WTC11 (cell line): ENCODE measurements at regions not wholly inside any gene's neighbourhood (a gene's known extent, or its start where the extent isn't known, plus 50 kb on each side); places are given as distances from the start of the nearest gene placed in this dataset.

Source experiments
- ATAC-seq: fragments of 200-7000 bp; cut with Tn5 transposase; 2 replicates; pipeline ENCODE4 v1.10.0; 2021; ENCODE audit warnings: mild to moderate bottlenecking, moderate library complexity
- CTCF ChIA-PET: fragments of 300-600 bp; sonication (Branson Sonifier 250); formaldehyde crosslinking; loops from one replicate; lab custom pipeline; 2021; ENCODE audit warnings: antibody characterized with exemption; lab: Charles Lee
- POLR2A ChIA-PET: fragments of 350-600 bp; sonication (Branson Sonifier 250); formaldehyde crosslinking; loops from one replicate; lab custom pipeline; 2021; ENCODE audit warnings: antibody characterized with exemption; lab: Charles Lee
- DNase-seq: peaks from one replicate; pipeline ENCODE4 v3.0.0; 2021; ENCODE audit warnings: low spot score
- H3K27ac Mint-ChIP-seq: 2 replicates; pipeline ENCODE4 v1.8.0; 2021; ENCODE audit warnings: mixed read lengths
- H3K27me3 Mint-ChIP-seq: 2 replicates; pipeline ENCODE4 v1.8.0; 2021; ENCODE audit warnings: low read depth, mild to moderate bottlenecking, moderate library complexity, mixed read lengths
- H3K36me3 Mint-ChIP-seq: 2 replicates; pipeline ENCODE4 v1.8.0; 2021; ENCODE audit warnings: mixed read lengths
- H3K4me1 Mint-ChIP-seq: 2 replicates; pipeline ENCODE4 v1.8.0; 2022; ENCODE audit warnings: mixed read lengths
- H3K4me3 Mint-ChIP-seq: 2 replicates; pipeline ENCODE4 v1.8.0; 2021; ENCODE audit warnings: mild to moderate bottlenecking, moderate library complexity, mixed read lengths
- H3K9me3 Mint-ChIP-seq: 2 replicates; pipeline ENCODE4 v1.8.0; 2021; ENCODE audit warnings: mixed read lengths
- ATF1 ChIP-seq: sonication (generic); formaldehyde crosslinking; IDR thresholded peaks from 2 replicates; pipeline ENCODE4 v1.8.1; 2023; ENCODE audit warnings: mild to moderate bottlenecking, moderate library complexity, missing genetic modification reagents
- GRHL2 ChIP-seq: fragments of 250-450 bp; sonication (Bioruptor Pico); IDR thresholded peaks from 2 replicates; pipeline ENCODE4 v1.8.0; 2022; ENCODE audit warnings: mild to moderate bottlenecking, moderate library complexity; ENCODE audit not compliant: insufficient replicate concordance, severe bottlenecking
- JAZF1 ChIP-seq: fragments of 250-450 bp; sonication (Bioruptor Pico); IDR thresholded peaks from 2 replicates; pipeline ENCODE4 v1.9.0; 2021; ENCODE audit warnings: moderate library complexity, mild to moderate bottlenecking, inconsistent platforms
- KAT7 ChIP-seq: sonication (generic); formaldehyde crosslinking; IDR thresholded peaks from 2 replicates; pipeline ENCODE4 v1.8.1; 2023; ENCODE audit warnings: missing genetic modification reagents, mild to moderate bottlenecking, borderline replicate concordance
- MXD4 ChIP-seq: fragments of 250-450 bp; sonication (Bioruptor Pico); IDR thresholded peaks from 2 replicates; pipeline ENCODE4 v1.8.0; 2021; ENCODE audit warnings: mild to moderate bottlenecking, moderate library complexity, borderline replicate concordance
- NFYB ChIP-seq: sonication (generic); formaldehyde crosslinking; conservative IDR thresholded peaks from 2 replicates; pipeline ENCODE4 v1.8.0; 2022; ENCODE audit warnings: low read depth, missing genetic modification reagents
- RELA ChIP-seq: sonication (generic); formaldehyde crosslinking; IDR thresholded peaks from 2 replicates; pipeline ENCODE4 v1.8.1; 2022; ENCODE audit warnings: missing genetic modification reagents, mild to moderate bottlenecking, borderline replicate concordance
- SMAD4 ChIP-seq: sonication (generic); formaldehyde crosslinking; IDR thresholded peaks from 2 replicates; pipeline ENCODE4 v1.8.0; 2022; ENCODE audit warnings: mild to moderate bottlenecking, missing genetic modification reagents
- STAT6 ChIP-seq: sonication (generic); formaldehyde crosslinking; conservative IDR thresholded peaks from 2 replicates; pipeline ENCODE4 v1.8.1; 2023; ENCODE audit warnings: mild to moderate bottlenecking, low read depth, missing genetic modification reagents, moderate library complexity
- ZNF219 ChIP-seq: sonication (generic); formaldehyde crosslinking; IDR thresholded peaks from 2 replicates; pipeline ENCODE4 v1.8.0; 2023; ENCODE audit warnings: missing genetic modification reagents, mild to moderate bottlenecking, borderline replicate concordance
- ZNF263 ChIP-seq: sonication (generic); formaldehyde crosslinking; IDR thresholded peaks from 2 replicates; pipeline ENCODE4 v1.8.1; 2022; ENCODE audit warnings: low read depth, mild to moderate bottlenecking, moderate library complexity, missing genetic modification reagents
- ZNF317 ChIP-seq: sonication (generic); formaldehyde crosslinking; IDR thresholded peaks from 2 replicates; pipeline ENCODE4 v1.8.1; 2023; ENCODE audit warnings: low read depth, mild to moderate bottlenecking, moderate library complexity, missing genetic modification reagents, borderline replicate concordance
- ZNF425 ChIP-seq: fragments of 250-450 bp; sonication (Bioruptor Pico); conservative IDR thresholded peaks from 2 replicates; pipeline ENCODE4 v1.9.0; 2021; ENCODE audit warnings: mild to moderate bottlenecking
- TF ChIP-seq, protein P1 (sequence below): sonication (generic); formaldehyde crosslinking; IDR thresholded peaks from 2 replicates; pipeline ENCODE4 v1.8.0; 2022; ENCODE audit warnings: missing genetic modification reagents
- TF ChIP-seq, protein P2 (sequence below): fragments of 250-450 bp; sonication (Bioruptor Pico); IDR thresholded peaks from 2 replicates; pipeline ENCODE4 v1.9.0; 2021; ENCODE audit warnings: mild to moderate bottlenecking
- TF ChIP-seq, protein P3 (sequence below): fragments of 250-450 bp; sonication (Bioruptor Pico); IDR thresholded peaks from 2 replicates; pipeline ENCODE4 v1.8.0; 2021; ENCODE audit warnings: mild to moderate bottlenecking
- TF ChIP-seq, protein P4 (sequence below): fragments of 250-450 bp; sonication (Bioruptor Pico); IDR thresholded peaks from 2 replicates; pipeline ENCODE4 v1.9.0; 2021; ENCODE audit warnings: mild to moderate bottlenecking, borderline replicate concordance

DNA sequence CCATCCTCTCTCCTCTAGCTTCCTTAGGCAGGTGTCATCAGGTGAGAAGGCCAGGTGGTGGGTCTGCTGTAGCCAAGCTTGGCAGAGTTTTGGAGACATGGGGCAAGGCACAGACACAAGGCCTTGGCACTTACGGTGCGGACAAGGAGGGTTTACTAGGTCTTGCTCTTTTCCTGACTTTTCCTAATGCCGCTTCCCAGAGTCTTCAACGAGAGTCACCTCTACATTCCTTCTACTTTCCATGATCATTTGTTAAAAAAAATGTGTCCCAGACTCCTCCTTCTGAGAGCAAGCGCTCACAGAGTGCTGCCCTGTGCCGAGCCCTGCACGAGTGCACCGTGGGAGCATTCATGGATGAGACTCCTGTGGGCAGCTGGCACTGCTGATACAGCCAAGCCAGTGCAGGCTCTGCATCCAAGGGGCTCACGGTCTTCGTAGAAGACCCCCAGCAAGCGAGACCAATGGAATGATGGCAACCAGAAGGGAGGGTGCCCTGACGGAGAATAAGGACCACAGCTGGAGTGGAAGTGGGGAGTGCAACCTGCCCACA is 243.0 kb upstream of the MKI67 start (continued):
- TF ChIP-seq, protein P1, sequence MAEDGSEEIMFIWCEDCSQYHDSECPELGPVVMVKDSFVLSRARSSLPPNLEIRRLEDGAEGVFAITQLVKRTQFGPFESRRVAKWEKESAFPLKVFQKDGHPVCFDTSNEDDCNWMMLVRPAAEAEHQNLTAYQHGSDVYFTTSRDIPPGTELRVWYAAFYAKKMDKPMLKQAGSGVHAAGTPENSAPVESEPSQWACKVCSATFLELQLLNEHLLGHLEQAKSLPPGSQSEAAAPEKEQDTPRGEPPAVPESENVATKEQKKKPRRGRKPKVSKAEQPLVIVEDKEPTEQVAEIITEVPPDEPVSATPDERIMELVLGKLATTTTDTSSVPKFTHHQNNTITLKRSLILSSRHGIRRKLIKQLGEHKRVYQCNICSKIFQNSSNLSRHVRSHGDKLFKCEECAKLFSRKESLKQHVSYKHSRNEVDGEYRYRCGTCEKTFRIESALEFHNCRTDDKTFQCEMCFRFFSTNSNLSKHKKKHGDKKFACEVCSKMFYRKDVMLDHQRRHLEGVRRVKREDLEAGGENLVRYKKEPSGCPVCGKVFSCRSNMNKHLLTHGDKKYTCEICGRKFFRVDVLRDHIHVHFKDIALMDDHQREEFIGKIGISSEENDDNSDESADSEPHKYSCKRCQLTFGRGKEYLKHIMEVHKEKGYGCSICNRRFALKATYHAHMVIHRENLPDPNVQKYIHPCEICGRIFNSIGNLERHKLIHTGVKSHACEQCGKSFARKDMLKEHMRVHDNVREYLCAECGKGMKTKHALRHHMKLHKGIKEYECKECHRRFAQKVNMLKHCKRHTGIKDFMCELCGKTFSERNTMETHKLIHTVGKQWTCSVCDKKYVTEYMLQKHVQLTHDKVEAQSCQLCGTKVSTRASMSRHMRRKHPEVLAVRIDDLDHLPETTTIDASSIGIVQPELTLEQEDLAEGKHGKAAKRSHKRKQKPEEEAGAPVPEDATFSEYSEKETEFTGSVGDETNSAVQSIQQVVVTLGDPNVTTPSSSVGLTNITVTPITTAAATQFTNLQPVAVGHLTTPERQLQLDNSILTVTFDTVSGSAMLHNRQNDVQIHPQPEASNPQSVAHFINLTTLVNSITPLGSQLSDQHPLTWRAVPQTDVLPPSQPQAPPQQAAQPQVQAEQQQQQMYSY, result no peak
- no peak for TF ChIP-seq SMAD4
- no peak for TF ChIP-seq RELA
- no peak for TF ChIP-seq ZNF263 (CRISPR knock-in tag)
- TF ChIP-seq MXD4 (CRISPR knock-in tag), result no peak
- TF ChIP-seq ATF1 (CRISPR knock-in tag), result no peak
- TF ChIP-seq, protein P2, sequence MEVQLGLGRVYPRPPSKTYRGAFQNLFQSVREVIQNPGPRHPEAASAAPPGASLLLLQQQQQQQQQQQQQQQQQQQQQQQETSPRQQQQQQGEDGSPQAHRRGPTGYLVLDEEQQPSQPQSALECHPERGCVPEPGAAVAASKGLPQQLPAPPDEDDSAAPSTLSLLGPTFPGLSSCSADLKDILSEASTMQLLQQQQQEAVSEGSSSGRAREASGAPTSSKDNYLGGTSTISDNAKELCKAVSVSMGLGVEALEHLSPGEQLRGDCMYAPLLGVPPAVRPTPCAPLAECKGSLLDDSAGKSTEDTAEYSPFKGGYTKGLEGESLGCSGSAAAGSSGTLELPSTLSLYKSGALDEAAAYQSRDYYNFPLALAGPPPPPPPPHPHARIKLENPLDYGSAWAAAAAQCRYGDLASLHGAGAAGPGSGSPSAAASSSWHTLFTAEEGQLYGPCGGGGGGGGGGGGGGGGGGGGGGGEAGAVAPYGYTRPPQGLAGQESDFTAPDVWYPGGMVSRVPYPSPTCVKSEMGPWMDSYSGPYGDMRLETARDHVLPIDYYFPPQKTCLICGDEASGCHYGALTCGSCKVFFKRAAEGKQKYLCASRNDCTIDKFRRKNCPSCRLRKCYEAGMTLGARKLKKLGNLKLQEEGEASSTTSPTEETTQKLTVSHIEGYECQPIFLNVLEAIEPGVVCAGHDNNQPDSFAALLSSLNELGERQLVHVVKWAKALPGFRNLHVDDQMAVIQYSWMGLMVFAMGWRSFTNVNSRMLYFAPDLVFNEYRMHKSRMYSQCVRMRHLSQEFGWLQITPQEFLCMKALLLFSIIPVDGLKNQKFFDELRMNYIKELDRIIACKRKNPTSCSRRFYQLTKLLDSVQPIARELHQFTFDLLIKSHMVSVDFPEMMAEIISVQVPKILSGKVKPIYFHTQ (CRISPR knock-in tag), result no peak
- no peak for TF ChIP-seq NFYB (CRISPR knock-in tag)
- no peak for TF ChIP-seq STAT6 (CRISPR knock-in tag)
- TF ChIP-seq, all 79 proteins: peak for 0

DNA sequence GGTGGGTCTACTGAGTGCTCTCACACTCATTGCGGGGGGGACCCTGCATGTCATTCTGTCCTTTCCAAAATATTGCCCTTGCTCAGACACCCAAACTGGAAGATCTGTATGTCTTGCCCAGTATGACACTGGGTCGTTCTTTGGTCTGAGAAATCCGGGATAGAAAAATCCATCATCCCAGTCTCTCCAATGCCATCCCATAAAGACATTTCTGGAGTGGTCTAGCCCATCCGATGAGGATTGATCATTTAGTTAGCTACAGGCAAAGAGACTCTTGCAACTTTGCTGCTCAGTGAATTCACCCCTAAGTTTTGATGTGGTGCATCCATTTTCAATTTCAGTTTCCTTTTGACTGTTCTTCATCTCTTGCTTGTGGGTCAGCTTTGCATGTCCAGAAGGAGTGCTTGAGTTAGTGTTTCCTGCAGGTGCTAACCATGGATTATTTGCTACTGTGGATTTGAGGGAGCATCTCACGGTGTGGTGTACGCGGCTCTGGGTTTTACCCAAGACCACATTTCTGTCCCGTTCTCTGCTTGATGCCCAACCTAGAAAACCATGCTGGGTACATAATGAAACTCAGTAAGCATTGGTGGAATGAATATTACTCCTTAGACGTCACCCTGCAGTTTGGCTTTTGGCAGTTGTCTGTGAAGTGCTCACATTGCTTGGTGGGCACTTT is 247.0 kb upstream of the MKI67 start:
- no peak for DNase-seq
- Mint-ChIP-seq H3K27me3 (no peaks in the 10 kb centered on the region), H3K4me3 (no peak overlapping the region), H3K9me3 (no peaks in the 10 kb centered on the region), H3K4me1 (no peaks in the 10 kb centered on the region), H3K27ac (no peak overlapping the region), H3K36me3 (no peaks in the 10 kb centered on the region)
- no peak for ATAC-seq
- ChIA-PET CTCF (no interaction called here), POLR2A (no interaction called here)
- TF ChIP-seq JAZF1 (CRISPR knock-in tag) (no peak), ZNF425 (no peak), RELA (no peak), ZNF219 (CRISPR knock-in tag) (no peak), GRHL2 (no peak), ZNF317 (CRISPR knock-in tag) (no peak), KAT7 (no peak)
- TF ChIP-seq, protein P3, sequence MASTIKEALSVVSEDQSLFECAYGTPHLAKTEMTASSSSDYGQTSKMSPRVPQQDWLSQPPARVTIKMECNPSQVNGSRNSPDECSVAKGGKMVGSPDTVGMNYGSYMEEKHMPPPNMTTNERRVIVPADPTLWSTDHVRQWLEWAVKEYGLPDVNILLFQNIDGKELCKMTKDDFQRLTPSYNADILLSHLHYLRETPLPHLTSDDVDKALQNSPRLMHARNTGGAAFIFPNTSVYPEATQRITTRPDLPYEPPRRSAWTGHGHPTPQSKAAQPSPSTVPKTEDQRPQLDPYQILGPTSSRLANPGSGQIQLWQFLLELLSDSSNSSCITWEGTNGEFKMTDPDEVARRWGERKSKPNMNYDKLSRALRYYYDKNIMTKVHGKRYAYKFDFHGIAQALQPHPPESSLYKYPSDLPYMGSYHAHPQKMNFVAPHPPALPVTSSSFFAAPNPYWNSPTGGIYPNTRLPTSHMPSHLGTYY, result no peak
- TF ChIP-seq, protein P4, sequence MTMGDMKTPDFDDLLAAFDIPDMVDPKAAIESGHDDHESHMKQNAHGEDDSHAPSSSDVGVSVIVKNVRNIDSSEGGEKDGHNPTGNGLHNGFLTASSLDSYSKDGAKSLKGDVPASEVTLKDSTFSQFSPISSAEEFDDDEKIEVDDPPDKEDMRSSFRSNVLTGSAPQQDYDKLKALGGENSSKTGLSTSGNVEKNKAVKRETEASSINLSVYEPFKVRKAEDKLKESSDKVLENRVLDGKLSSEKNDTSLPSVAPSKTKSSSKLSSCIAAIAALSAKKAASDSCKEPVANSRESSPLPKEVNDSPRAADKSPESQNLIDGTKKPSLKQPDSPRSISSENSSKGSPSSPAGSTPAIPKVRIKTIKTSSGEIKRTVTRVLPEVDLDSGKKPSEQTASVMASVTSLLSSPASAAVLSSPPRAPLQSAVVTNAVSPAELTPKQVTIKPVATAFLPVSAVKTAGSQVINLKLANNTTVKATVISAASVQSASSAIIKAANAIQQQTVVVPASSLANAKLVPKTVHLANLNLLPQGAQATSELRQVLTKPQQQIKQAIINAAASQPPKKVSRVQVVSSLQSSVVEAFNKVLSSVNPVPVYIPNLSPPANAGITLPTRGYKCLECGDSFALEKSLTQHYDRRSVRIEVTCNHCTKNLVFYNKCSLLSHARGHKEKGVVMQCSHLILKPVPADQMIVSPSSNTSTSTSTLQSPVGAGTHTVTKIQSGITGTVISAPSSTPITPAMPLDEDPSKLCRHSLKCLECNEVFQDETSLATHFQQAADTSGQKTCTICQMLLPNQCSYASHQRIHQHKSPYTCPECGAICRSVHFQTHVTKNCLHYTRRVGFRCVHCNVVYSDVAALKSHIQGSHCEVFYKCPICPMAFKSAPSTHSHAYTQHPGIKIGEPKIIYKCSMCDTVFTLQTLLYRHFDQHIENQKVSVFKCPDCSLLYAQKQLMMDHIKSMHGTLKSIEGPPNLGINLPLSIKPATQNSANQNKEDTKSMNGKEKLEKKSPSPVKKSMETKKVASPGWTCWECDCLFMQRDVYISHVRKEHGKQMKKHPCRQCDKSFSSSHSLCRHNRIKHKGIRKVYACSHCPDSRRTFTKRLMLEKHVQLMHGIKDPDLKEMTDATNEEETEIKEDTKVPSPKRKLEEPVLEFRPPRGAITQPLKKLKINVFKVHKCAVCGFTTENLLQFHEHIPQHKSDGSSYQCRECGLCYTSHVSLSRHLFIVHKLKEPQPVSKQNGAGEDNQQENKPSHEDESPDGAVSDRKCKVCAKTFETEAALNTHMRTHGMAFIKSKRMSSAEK, result no peak
